Cardiac septum (tissue), 1 donor: ENCODE measurements at regions not wholly inside any gene's neighbourhood (a gene's known extent, or its start where the extent isn't known, plus 50 kb on each side); places are given as distances from the start of the nearest gene placed in this dataset.

Experiments used
- DNase-seq: peaks from one replicate; pipeline ENCODE4 v3.0.0-alpha.2; 2020; ENCODE audit warnings: low spot score
- intact Hi-C: fragments of 100-400 bp; cut with DNase I; formaldehyde crosslinking; loops from one replicate; pipeline ENCODE4 v1.14.0; 2022
- donor health status: DM: no; HTN: no; CAD: no.

DNA sequence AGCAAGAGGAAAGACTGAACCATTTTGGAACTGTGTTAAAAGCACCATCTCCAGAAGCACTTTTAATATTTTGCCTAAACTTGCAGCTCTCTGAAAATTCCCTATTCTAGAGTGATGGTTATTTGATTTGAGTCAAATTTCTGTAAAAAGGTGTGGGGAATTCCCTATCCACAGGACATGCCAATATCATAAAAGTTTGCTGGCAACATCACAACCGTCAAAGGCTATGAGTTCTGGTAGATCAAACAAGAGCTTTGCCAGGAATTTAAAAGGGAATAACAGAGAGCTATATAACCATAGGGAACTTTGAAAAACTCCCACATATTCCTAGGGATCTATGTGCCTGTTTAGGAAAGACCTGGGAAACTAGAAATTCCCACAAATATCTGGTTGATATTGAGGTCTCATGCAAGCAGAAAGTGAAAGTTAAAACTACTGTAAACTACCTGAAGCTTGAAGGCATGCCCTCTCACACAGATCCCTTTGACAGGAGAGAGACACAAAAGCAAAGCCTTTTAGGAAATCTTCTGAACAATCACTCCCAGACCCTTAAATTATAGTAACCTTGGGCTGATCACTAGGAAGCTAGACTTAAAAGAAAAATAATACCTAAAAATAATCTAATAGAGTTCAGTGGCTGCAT is 549.9 kb downstream of the ANXA1 start:
- intact Hi-C loops, result no loop called here
- no peak for DNase-seq

DNA sequence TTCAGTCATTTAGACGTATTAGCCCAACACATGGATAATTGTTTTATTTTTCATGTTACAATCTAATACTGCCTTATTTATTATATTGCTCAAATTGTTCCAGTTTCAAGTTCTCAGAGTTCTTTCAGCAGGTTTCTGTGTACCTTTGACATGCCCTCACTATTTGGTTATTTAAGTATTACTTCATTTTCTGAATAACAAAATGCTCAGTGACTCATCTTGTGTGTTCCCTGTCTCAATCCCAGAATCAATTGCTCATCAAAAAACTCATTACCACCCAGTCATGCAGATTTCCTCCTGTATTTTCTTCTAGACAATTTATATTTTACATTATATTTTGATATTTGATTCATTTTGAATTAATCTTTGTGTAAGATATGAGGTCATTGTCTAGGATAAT is 562.6 kb downstream of the ANXA1 start:
- DNase-seq, result no peak
- intact Hi-C loops, result no loop called here

DNA sequence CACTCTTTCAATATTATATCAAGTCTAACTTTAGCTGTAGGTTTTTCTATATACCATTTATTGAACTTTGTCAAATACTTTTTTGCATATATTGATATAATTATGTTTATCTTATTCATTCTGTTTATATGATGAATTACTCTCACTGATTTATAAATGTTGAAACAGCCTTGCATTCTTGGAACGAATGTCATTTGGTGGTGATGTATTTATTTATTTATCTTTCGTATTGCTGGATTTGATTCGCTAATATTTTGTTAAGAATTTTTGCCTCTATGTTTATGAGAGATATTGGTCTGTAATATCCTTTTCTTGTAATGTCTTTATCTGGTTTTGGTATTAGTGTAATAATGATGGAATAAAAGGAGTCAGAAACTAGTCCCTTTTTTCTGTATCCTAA is 563.9 kb downstream of the ANXA1 start:
- intact Hi-C loops, result no loop called here
- no peak for DNase-seq

DNA sequence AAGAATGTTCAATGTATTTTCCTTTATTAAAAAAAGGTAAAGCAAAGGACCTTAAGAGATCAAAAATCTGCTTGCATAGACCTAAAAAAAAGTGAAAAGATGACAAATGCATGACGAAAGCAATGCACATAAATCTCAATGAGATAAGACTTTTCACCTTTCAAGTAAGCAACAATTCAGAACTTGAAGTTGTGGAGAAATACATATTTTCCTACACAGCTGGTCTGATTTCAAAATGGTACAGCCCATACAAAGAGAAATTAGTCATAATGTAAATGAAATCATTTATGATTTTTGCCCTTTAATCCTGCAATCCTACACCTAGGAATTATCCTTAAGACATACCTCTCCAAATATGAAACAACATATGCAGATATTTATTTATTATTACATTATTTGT is 568.0 kb downstream of the ANXA1 start:
- DNase-seq, result no peak
- intact Hi-C loops, result no loop called here

DNA sequence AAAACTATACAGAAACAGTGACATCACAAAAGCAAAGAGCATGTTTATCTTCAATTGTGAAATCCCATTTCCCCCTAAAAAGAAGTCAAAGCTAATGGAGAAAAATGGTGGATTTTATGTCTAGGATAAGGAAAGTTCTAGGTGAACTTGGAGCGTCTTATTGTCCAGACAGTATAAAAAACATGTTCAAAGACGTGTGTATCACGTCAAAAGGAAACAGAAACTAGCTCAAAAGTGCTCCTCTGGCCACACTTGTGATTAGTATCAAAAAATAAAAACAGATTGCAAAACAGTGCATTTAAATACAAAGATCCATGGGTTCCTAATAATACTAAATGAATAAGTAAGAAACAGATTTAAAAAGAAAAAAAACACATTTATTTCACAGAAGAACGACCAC is 568.9 kb downstream of the ANXA1 start:
- no peak for DNase-seq

DNA sequence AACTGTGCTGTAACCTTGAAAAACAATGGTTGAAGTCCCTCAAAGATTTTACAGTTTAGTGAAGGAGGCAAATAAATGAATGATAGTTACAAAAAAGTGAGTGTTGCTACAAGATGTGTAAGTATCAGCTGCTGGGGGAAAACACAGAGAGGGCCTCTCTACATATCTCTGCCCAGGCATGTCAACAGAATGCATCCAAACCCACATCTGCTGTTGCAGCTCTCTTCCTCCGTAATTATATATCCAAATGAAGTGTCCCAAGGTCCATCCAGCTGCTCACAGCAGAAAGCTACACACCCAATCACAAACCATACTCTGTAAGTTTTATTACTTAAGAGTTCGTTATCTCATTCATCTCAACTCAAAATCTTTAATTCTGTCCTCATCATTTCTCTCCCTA is 584.6 kb downstream of the ANXA1 start:
- no peak for DNase-seq
- intact Hi-C loops, result no loop called here

More for the DNA sequence above, 568.9 kb downstream of the ANXA1 start:
- intact Hi-C loops, result no loop called here

DNA sequence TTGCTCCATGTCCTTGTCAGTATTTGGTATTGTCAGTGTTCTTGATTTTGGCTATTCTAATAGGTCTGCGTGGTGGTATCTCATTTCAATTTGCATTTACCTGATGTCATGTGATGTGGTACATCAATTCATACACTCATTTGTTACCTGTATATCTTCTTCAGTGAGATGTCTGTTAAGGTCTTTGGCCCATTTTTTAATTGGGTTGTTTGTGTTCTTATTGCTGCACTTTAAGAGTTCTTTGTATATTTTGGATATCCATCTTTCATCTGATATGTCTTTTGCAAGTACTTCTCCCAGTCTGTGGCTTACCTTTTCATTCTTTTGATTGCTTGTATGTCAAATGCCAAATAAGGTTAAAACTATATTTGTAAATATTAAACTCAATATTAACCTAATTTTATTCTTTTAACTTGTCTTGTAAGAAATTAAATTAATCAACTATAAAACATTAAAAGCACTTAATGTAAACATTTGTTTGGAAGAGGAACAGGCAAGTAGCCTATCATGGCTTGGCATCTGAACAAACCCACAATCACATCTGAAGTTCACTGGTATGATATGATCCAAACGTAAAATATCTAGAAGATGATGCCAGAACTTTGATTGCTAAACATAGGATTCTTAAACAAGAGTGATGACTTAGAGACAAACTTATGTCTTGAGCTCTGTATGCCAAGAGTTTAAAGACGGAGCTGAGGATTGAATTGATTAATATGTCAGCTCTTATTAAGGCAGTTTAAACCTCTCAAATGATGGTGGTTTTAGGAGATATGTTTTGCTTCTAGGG is 587.3 kb downstream of the ANXA1 start:
- no peak for DNase-seq
- intact Hi-C loops, result no loop called here

DNA sequence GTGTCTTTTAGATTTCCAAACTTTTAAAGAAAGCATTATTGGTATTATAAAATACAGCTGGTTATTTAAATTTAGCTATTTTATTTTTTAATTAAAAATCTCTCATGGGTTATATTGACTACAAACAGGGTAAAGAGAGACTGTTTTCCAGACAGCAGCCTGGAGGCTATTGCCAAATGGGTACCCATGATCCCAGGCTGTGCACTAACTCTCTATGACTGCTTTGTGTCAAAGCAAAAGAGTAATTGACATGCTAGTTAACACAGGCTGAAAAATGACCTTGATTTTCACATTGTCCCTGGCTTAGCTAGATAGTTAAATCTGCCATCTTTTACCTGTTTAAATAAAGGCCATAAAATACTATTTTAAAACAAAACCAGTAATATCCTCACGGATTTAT is 589.7 kb downstream of the ANXA1 start:
- intact Hi-C loops, result no loop called here
- DNase-seq, result no peak

DNA sequence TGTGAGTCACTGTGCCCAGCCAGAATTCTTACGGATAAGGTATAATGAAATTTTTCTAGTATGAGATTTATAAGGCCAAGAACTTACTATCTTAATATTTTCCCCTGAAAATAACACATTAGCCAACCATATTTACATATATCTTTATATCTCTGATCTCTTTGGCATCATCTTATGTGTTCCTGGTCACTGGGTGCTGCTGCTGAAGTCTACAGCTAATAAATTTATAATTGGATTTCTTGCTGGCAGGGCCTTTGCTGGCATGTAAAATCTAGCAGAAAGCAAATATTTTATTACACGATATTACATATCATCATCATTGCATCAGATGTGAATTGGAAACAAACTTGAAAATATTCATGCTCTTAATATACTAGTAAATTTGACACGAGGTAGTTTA is 590.7 kb downstream of the ANXA1 start:
- no peak for DNase-seq
- intact Hi-C loops, result no loop called here

DNA sequence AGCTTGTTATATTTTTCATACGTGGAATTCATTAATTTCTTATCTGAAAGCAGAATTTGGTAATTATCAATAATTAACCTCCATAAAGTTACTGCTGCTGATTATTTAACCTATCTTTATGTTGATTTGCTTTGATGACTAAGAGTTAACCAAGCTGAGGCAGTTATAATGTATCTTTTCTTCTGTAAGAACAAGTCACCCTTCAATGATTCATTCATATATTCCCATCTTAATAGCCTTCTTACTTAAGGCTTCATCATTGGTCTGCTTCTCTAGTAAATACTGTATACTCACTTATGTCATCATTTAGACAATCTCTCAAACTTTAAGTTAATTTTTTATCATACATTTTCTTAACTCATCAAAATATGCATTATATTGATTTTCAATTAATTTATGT is 592.2 kb downstream of the ANXA1 start:
- intact Hi-C loops, result no loop called here
- no peak for DNase-seq

DNA sequence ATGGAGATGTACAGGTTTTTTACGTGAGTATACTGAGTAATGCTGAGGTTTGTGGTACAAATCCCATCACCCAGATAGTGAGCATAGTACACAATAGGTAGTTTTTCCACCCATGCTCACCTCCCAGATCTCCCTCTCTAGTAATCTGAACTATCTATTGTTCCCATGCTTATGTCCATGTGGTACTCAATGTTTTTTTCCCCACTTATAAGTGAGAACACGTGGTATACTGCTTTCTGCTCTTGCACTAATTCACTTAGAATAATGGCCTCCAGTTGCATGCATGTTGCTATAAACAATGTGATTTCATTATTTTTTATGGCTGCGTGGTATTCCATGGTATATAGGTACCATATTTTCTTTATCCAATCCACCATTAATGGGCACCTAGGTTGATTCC is 593.9 kb downstream of the ANXA1 start:
- intact Hi-C loops, result no loop called here
- DNase-seq, result no peak

DNA sequence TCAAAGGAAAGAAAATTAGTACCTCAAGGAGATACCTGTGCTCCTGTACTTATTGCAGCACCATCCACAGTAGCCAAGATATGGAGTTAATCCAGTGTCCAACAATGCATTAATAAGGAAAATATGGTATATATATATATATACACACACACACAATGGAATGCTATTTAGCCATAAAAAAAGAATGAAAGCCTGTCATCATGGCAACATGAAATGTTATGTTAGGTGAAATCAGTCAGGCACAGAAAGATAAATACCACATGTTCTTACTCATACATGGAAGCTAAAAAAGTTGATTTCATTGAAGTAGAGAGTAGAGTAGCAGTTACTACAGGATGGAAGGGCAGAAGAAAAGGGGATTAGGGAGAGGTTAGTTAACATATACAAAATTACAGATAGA is 601.5 kb downstream of the ANXA1 start:
- intact Hi-C loops, result no loop called here
- DNase-seq, result no peak

DNA sequence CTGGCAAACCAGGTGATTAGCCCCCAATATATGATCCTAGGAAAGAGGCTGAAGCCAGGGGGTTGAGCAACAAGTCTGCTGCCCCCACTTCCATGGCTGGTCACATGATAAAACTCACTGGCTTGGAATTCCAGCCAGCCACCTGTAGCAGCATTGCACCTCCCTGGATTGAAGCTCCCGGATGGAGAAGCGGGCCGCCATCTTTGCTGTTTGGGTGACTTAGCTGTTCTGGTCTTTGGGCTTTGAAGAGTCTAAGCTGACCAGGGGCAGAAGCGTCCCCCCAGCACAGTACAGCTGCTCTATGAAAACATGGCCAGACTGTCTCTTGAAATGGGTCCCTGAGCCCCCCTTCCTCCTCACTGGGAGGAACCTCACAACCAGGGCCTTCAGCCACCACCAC is 610.2 kb downstream of the ANXA1 start:
- intact Hi-C loops, result no loop called here

DNA sequence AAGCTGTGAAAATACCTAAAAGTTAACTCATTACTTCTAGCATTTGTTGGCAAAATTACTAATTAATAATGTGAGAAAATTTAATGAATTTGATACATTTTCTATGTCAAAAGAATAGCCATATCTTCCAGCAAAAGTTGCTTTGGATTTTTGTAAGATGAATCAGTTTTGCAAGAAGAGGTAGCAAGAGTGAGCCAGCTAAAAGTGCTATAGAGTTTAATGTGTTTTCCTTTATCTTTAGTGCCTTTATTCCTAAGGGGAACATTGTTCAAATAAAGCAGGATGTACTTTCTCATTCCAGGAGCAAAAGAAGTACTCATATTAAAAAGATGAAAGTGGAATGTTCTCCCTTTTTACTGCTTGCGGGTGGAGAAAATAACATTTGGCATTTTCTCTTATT is 622.2 kb downstream of the ANXA1 start:
- intact Hi-C loops, result no loop called here

More for the DNA sequence above, 610.2 kb downstream of the ANXA1 start:
- DNase-seq, result no peak

DNA sequence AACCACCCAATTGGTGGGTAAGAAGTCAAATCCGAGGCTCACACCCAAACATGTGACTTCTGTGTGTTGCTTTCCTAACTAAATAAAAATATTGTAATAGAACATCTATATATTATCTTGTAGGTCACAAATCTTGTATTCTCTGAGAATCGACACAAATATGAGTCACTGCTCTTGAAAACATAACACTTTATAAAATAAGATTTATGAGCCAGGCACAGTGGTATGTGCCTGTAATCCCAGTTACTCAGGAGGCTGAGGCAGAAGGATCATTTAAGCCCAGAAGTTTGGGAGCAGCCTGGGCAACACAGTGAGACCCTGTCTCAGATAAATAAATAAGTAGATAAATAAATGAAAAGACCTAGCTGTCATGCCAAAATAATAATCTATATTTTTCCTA is 624.1 kb downstream of the ANXA1 start:
- intact Hi-C loops, result no loop called here
- peak; percentile 38 for DNase-seq

More for the DNA sequence above, 622.2 kb downstream of the ANXA1 start:
- no peak for DNase-seq

DNA sequence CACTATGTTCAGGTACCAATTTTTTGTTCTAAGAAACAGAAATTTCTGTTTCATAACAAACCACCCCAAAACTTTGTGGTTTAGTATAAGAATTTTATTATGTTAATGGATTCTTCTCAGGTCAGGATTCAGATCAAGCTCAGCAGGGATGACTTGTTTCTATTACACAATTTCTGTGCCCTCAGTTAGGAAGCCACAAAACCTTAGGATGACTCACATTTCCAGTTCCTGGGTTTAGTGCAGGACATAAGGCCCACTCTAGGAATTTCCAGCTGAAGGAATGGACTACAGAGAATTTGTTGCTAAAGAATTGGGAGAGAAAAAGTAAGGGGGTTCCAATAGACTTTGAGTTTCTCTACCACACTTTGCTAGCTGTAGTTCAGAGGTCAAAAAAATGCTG is 629.3 kb downstream of the ANXA1 start:
- no peak for DNase-seq
- intact Hi-C loops, result no loop called here

DNA sequence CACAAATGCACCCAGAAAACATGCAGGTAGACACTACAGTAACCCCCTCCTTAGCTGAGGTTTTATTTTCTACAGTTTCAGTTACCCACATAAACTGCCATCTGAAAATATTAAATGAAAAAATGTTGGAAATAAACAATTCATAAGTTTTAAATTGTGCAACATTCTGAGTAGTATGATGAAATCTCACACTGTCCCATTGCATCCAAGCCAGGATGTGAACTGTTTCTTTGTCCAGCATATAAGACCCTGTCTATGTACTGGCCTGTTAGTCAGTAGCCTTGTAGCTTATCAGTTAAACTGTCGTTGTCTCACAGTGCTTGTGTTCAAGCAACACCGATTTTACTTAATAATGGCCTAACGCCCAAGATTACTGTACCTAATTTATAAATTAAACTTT is 630.5 kb downstream of the ANXA1 start:
- intact Hi-C loops, result no loop called here
- no peak for DNase-seq

DNA sequence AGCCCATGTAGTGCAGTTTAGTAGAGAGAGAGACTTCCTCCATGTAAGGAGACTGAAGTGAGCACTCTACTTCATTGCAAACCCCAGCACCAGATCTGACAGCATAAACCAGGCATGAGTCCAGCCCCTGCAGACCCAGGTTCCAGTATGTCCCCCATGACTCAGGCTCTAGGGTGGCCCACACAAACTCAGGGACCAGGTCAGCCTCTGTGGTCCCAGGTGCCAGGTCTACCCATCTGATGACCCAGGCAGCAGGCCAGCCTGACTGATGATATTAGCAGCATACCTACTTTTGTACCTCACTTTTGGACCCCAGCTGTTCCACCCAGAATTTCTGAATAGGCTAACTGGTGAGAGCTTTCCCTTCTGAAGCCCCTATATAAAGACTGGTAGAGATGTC is 647.8 kb downstream of the ANXA1 start:
- intact Hi-C loops, result no loop called here
- DNase-seq, result no peak

DNA sequence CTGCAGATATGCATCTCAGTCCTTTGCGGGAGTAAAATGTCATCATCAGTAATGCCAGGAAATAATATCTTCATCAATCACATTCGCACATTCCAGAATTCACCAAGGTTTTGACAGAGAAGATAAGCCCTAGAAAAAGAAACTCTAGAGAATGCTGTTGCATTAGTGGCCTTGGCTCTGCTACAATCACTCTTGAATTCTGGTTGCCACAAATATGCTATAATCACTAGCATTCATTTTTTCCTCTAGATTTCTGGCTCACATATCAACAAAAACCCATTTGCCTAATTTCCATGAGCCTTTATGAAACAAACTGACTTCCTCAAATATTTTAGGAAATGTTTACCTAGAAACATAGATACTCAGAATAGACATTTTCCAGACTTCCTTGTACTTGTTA is 653.4 kb downstream of the ANXA1 start:
- DNase-seq, result no peak
- intact Hi-C loops, result no loop called here

DNA sequence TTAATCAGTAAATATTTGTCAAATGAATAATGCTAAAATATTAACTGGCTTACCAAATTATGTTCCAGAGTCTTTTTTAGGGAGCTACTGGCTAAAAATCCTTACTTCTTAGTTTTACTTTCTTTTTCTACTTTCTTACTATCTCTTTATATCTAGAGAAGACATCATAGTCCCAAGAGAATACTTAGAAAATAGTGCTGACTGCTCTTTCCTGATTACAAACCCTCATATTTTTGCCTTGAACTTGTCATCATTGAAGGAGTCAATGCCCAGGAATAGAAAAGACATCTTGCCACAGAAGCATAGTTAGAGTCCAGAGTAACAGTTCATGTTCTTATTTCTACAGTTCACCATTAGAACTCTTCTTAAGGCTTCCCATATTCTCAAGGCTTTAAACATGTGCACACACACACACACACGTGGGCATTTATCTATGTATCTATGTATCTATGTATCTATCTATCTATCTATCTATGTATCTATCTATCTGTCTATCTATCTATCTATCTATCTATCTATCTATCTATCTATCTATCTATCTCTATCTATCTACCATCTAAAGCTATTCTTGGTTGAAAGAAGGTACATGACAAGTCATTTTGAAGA is 654.3 kb downstream of the ANXA1 start:
- no peak for DNase-seq
- intact Hi-C loops, result no loop called here

DNA sequence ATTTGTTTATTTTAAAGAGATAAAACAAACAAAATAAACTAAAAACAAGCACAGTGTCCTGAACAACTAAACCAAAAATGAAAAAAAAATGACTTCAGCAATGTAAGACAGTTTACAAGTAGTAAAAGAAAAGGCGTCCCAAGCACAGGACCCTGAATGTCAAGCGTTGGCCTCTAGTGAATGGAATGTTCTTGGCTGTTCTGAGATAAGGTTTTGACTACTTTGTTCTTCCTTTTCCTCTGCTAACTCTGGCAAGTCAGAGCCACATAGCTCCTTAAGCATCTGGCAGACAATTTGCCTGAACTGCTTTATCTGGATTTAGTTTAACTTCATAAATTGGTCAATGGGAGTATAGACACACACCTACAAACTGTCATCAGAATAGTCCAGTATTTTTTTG is 655.2 kb downstream of the ANXA1 start:
- intact Hi-C loops, result no loop called here

More for the DNA sequence above, 655.2 kb downstream of the ANXA1 start:
- DNase-seq, result no peak
